GM18502 (cell line): ENCODE measurements at regions not wholly inside any gene's neighbourhood (a gene's known extent, or its start where the extent isn't known, plus 50 kb on each side); places are given as distances from the start of the nearest gene placed in this dataset.
"Not testable (repeated sequence)": the region's sequence is repeated elsewhere in the genome, so short reads cannot be mapped to it uniquely, and the experiment has no call there.

ENCODE experiments used
- ATAC-seq: cut with Tn5 transposase; IDR thresholded peaks from one replicate; pipeline ENCODE4 v1.9.1; 2021; ENCODE audit warnings: mild to moderate bottlenecking; ENCODE audit not compliant: unreplicated experiment, poor library complexity

- not testable (repeated sequence) for ATAC-seq
These were observed 50.5 kb upstream of the RALGPS2 start for GRCh38 chr1:178674559-178674958.
